ENCODE measurements at regions not wholly inside any gene's neighbourhood (a gene's known extent, or its start where the extent isn't known, plus 50 kb on each side); places are given as distances from the start of the nearest gene placed in this dataset.

- TF ChIP-seq ZNF331 (CRISPR knock-in tag; IDR thresholded peaks at IDR 0.05; ENCODE audit: low read depth) = no peak
- TF ChIP-seq EZH2phosphoT487 (IDR thresholded peaks at IDR 0.05; ENCODE audit: unreplicated experiment) = no peak
- TF ChIP-seq STAT1 (IDR thresholded peaks at IDR 0.05; ENCODE audit: unreplicated experiment) = no peak
- TF ChIP-seq ETS1 (IDR thresholded peaks at IDR 0.05) = no peak
- no peak for TF ChIP-seq POLR2AphosphoS5 (IDR thresholded peaks at IDR 0.05; ENCODE audit: low read depth)
- TF ChIP-seq JUNB (IDR thresholded peaks at IDR 0.05; ENCODE audit: unreplicated experiment) = no peak
- TF ChIP-seq, protein P1, sequence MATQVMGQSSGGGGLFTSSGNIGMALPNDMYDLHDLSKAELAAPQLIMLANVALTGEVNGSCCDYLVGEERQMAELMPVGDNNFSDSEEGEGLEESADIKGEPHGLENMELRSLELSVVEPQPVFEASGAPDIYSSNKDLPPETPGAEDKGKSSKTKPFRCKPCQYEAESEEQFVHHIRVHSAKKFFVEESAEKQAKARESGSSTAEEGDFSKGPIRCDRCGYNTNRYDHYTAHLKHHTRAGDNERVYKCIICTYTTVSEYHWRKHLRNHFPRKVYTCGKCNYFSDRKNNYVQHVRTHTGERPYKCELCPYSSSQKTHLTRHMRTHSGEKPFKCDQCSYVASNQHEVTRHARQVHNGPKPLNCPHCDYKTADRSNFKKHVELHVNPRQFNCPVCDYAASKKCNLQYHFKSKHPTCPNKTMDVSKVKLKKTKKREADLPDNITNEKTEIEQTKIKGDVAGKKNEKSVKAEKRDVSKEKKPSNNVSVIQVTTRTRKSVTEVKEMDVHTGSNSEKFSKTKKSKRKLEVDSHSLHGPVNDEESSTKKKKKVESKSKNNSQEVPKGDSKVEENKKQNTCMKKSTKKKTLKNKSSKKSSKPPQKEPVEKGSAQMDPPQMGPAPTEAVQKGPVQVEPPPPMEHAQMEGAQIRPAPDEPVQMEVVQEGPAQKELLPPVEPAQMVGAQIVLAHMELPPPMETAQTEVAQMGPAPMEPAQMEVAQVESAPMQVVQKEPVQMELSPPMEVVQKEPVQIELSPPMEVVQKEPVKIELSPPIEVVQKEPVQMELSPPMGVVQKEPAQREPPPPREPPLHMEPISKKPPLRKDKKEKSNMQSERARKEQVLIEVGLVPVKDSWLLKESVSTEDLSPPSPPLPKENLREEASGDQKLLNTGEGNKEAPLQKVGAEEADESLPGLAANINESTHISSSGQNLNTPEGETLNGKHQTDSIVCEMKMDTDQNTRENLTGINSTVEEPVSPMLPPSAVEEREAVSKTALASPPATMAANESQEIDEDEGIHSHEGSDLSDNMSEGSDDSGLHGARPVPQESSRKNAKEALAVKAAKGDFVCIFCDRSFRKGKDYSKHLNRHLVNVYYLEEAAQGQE (IDR thresholded peaks at IDR 0.05; ENCODE audit: unreplicated experiment) = no peak
Measured at GRCh38 chr12:126397660-126398059, 1332.4 kb downstream of the AACS start (continued).

GRCh38 chr12:126400831-126401230 lies 1335.6 kb downstream of the AACS start:
- no peaks in the 10 kb centered on the region for H4K20me1 ChIP-seq (replicated peaks; ENCODE audit: insufficient read depth)
- no peak for DNase-seq (ENCODE audit: low spot score)
- Mint-ChIP-seq H3K36me3 (ENCODE audit: low read depth) (peaks cover 34% of the 10 kb centered on the region), H3K4me3 (no peak overlapping the region), H3K27me3 (ENCODE audit: insufficient read depth, low read depth, poor library complexity) (peaks cover 4% of the 10 kb centered on the region), H3K27ac (no peak overlapping the region), H3K9me3 (peaks cover 93% of the 10 kb centered on the region), H3K4me1 (no peaks in the 10 kb centered on the region)
- no peak overlapping the region for H2AFZ ChIP-seq
- no peaks in the 10 kb centered on the region for H3K79me2 ChIP-seq (replicated peaks; ENCODE audit: insufficient read depth)
- H3K27me3 ChIP-seq (ENCODE audit: insufficient read depth) = no peaks in the 10 kb centered on the region
- H3K4me1 ChIP-seq (ENCODE audit: insufficient read depth) = no peaks in the 10 kb centered on the region
- ATAC-seq = no peak
- no peaks in the 10 kb centered on the region; the same call in 1 of the 2 replicates for H3K36me3 ChIP-seq (ENCODE audit: insufficient read depth)
- H3K9me2 ChIP-seq (ENCODE audit: insufficient read depth) = no peaks in the 10 kb centered on the region
- no peak overlapping the region for H3K27ac ChIP-seq (ENCODE audit: low read depth)
- H3F3A ChIP-seq (replicated peaks; ENCODE audit: low read depth) = no peaks in the 10 kb centered on the region
- H3K4me2 ChIP-seq = no peak overlapping the region
- H3K4me3 ChIP-seq = no peak overlapping the region
- TF ChIP-seq EZH2phosphoT487 (IDR thresholded peaks at IDR 0.05; ENCODE audit: unreplicated experiment) (no peak), POLR2AphosphoS5 (IDR thresholded peaks at IDR 0.05; ENCODE audit: low read depth) (no peak), EZH2 (IDR thresholded peaks at IDR 0.05; ENCODE audit: low read depth, unreplicated experiment) (no peak), CREB1 (CRISPR knock-in tag; IDR thresholded peaks at IDR 0.05; ENCODE audit: low read depth) (no peak), ZNF114 (CRISPR knock-in tag; IDR thresholded peaks at IDR 0.05) (no peak), ETS1 (IDR thresholded peaks at IDR 0.05) (no peak)
- TF ChIP-seq, protein P2, sequence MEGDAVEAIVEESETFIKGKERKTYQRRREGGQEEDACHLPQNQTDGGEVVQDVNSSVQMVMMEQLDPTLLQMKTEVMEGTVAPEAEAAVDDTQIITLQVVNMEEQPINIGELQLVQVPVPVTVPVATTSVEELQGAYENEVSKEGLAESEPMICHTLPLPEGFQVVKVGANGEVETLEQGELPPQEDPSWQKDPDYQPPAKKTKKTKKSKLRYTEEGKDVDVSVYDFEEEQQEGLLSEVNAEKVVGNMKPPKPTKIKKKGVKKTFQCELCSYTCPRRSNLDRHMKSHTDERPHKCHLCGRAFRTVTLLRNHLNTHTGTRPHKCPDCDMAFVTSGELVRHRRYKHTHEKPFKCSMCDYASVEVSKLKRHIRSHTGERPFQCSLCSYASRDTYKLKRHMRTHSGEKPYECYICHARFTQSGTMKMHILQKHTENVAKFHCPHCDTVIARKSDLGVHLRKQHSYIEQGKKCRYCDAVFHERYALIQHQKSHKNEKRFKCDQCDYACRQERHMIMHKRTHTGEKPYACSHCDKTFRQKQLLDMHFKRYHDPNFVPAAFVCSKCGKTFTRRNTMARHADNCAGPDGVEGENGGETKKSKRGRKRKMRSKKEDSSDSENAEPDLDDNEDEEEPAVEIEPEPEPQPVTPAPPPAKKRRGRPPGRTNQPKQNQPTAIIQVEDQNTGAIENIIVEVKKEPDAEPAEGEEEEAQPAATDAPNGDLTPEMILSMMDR (conservative IDR thresholded peaks at IDR 0.05; ENCODE audit: low read depth in 2 of 2) = no peak
- TF ChIP-seq, protein P3, sequence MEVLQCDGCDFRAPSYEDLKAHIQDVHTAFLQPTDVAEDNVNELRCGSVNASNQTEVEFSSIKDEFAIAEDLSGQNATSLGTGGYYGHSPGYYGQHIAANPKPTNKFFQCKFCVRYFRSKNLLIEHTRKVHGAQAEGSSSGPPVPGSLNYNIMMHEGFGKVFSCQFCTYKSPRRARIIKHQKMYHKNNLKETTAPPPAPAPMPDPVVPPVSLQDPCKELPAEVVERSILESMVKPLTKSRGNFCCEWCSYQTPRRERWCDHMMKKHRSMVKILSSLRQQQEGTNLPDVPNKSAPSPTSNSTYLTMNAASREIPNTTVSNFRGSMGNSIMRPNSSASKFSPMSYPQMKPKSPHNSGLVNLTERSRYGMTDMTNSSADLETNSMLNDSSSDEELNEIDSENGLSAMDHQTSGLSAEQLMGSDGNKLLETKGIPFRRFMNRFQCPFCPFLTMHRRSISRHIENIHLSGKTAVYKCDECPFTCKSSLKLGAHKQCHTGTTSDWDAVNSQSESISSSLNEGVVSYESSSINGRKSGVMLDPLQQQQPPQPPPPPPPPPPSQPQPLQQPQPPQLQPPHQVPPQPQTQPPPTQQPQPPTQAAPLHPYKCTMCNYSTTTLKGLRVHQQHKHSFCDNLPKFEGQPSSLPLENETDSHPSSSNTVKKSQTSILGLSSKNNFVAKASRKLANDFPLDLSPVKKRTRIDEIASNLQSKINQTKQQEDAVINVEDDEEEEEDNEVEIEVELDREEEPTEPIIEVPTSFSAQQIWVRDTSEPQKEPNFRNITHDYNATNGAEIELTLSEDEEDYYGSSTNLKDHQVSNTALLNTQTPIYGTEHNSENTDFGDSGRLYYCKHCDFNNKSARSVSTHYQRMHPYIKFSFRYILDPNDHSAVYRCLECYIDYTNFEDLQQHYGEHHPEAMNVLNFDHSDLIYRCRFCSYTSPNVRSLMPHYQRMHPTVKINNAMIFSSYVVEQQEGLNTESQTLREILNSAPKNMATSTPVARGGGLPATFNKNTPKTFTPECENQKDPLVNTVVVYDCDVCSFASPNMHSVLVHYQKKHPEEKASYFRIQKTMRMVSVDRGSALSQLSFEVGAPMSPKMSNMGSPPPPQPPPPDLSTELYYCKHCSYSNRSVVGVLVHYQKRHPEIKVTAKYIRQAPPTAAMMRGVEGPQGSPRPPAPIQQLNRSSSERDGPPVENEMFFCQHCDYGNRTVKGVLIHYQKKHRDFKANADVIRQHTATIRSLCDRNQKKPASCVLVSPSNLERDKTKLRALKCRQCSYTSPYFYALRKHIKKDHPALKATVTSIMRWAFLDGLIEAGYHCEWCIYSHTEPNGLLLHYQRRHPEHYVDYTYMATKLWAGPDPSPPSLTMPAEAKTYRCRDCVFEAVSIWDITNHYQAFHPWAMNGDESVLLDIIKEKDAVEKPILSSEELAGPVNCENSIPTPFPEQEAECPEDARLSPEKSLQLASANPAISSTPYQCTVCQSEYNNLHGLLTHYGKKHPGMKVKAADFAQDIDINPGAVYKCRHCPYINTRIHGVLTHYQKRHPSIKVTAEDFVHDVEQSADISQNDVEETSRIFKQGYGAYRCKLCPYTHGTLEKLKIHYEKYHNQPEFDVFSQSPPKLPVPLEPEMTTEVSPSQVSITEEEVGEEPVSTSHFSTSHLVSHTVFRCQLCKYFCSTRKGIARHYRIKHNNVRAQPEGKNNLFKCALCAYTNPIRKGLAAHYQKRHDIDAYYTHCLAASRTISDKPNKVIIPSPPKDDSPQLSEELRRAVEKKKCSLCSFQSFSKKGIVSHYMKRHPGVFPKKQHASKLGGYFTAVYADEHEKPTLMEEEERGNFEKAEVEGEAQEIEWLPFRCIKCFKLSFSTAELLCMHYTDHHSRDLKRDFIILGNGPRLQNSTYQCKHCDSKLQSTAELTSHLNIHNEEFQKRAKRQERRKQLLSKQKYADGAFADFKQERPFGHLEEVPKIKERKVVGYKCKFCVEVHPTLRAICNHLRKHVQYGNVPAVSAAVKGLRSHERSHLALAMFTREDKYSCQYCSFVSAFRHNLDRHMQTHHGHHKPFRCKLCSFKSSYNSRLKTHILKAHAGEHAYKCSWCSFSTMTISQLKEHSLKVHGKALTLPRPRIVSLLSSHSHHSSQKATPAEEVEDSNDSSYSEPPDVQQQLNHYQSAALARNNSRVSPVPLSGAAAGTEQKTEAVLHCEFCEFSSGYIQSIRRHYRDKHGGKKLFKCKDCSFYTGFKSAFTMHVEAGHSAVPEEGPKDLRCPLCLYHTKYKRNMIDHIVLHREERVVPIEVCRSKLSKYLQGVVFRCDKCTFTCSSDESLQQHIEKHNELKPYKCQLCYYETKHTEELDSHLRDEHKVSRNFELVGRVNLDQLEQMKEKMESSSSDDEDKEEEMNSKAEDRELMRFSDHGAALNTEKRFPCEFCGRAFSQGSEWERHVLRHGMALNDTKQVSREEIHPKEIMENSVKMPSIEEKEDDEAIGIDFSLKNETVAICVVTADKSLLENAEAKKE (CRISPR knock-in tag; IDR thresholded peaks at IDR 0.05) = no peak
